ENCODE measurements at regions not wholly inside any gene's neighbourhood (a gene's known extent, or its start where the extent isn't known, plus 50 kb on each side); places are given as distances from the start of the nearest gene placed in this dataset.

DNA sequence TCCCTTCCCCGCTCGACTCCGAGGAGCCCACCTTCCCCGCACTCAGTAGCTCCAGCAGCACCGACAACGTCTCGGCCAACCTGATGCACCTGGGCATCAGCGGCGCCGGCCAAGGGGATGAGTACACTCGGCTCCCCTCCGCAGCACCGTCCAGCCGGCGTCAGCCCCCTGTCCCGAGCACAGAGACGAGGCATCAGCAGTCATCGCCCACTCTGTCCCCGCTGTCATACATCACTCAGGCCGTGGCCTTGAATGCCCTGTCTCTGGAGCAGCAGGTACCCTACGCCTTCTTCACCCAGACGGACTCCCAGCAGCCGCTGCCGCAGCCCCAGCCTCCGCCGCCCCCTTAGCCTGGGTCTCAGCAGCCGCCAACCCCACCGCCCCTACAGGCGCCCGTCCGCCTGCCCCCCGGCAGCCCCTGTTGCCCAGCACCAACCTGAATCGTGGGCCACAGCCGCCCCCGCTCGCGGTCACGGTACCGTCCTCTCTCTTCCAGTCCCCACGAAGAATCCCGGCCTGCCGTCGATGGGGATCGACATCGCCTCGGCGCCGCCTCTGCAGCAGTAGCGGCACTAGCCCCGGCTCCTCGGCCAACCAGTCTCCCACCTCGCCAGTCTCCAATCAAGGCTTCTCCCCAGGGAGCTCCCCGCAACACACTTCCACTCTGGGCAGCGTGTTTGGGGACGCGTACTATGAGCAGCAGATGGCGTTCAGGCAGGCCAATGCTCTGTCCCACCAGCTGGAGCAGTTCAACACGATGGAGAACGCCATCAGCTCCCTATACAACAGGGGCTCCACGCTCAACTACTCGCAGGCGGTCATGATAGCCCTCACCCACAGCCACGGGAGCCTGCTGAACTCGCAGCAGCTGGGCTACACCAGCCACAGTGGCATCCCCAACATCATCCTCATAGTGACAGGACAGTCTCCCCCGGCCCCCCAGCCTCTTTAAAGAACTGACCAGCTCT, 1195.9 kb upstream of the CHAC2 start:
- DNase-seq, result no peak
- Histone ChIP-seq H3K9me3 (ENCODE audit: low read length) (no peaks in the 10 kb centered on the region), H3K27me3 (ENCODE audit: insufficient read depth, low read length, poor library complexity, severe bottlenecking) (no peaks in the 10 kb centered on the region), H3K4me3 (ENCODE audit: low read length) (no peak overlapping the region), H3K36me3 (ENCODE audit: insufficient read depth, low read length) (no peaks in the 10 kb centered on the region), H3K4me1 (ENCODE audit: insufficient read depth, low read length) (no peaks in the 10 kb centered on the region), H3K27ac (ENCODE audit: low read depth, low read length) (no peak overlapping the region)
- Mint-ChIP-seq H3K27ac (no peak overlapping the region), H3K27me3 (no peaks in the 10 kb centered on the region), H3K36me3 (peaks cover 0 to 6% (median 0%) of the 10 kb centered on the region in 3 donors), H3K4me1 (no peaks in the 10 kb centered on the region), H3K4me3 (no peak overlapping the region), H3K9me3 (peaks cover 26 to 38% (median 33%) of the 10 kb centered on the region in 5 donors)
- CTCF ChIA-PET, result no interaction called here
- POLR2A ChIA-PET, result no interaction called here

DNA sequence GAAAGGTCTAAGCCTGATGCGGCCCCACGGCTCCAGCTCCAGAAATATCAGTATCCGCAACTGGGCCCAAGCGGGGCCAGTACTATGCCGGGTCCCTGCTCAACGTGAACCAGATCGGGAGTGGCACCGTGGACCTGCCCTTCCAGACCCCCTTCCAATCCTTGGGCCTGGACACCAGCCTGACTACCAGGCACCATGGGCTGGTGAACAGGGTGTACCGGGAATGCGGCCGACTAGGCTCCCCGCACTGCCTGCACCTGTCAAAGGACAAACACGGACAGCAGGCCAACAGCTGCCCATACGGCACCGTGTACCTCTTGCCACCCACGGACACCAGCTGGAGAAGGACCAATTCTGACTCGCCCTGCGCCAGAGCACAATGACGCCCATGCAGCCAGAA, 1196.9 kb upstream of the CHAC2 start:
- no peak overlapping the region for H3K27ac ChIP-seq (ENCODE audit: low read depth, low read length)
- Mint-ChIP-seq H3K9me3 (peaks cover 21 to 42% (median 32%) of the 10 kb centered on the region in 5 donors), H3K4me1 (no peaks in the 10 kb centered on the region), H3K36me3 (peaks cover 0 to 6% (median 0%) of the 10 kb centered on the region in 3 donors), H3K27ac (no peak overlapping the region), H3K27me3 (no peaks in the 10 kb centered on the region), H3K4me3 (no peak overlapping the region)
- H3K36me3 ChIP-seq (ENCODE audit: insufficient read depth, low read length), result no peaks in the 10 kb centered on the region
- H3K27me3 ChIP-seq (ENCODE audit: insufficient read depth, low read length, poor library complexity, severe bottlenecking), result no peaks in the 10 kb centered on the region
- no peaks in the 10 kb centered on the region for H3K9me3 ChIP-seq (ENCODE audit: low read length)
- no peak for DNase-seq
- H3K4me1 ChIP-seq (ENCODE audit: insufficient read depth, low read length), result no peaks in the 10 kb centered on the region
- H3K4me3 ChIP-seq (ENCODE audit: low read length), result no peak overlapping the region
- ChIA-PET POLR2A (no interaction called here), CTCF (no interaction called here)

DNA sequence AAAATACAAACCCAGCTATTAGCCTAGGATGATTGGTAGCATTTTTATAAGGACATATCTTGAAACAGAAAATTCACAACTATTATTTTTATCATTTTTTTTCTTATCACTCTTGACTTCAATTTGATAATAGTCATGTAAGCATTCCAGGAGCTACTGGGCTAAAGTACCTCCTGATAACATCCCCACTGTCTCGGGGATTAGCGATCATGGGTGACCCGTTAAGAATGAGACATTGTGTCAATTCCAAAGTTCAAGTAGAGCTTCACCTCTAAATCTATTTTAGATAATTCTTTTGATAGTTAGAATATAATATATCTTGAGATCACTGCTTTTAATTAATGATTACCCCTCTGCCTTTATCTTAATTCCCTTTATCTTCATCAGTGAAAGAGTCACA, 1204.5 kb upstream of the CHAC2 start:
- no peaks in the 10 kb centered on the region for H3K4me1 Mint-ChIP-seq
- CTCF ChIA-PET, result no interaction called here
- Histone ChIP-seq H3K4me1 (ENCODE audit: insufficient read depth, low read length) (no peaks in the 10 kb centered on the region), H3K9me3 (ENCODE audit: low read length) (no peaks in the 10 kb centered on the region), H3K27me3 (ENCODE audit: insufficient read depth, low read length, poor library complexity, severe bottlenecking) (no peaks in the 10 kb centered on the region), H3K36me3 (ENCODE audit: insufficient read depth, low read length) (no peaks in the 10 kb centered on the region), H3K4me3 (ENCODE audit: low read length) (no peak overlapping the region), H3K27ac (ENCODE audit: low read depth, low read length) (no peak overlapping the region)
- POLR2A ChIA-PET, result no interaction called here
- no peaks in the 10 kb centered on the region for H3K27me3 Mint-ChIP-seq
- no peaks in the 10 kb centered on the region for H3K36me3 Mint-ChIP-seq
- H3K27ac Mint-ChIP-seq, result no peak overlapping the region
- H3K4me3 Mint-ChIP-seq, result no peak overlapping the region
- no peak for DNase-seq
- peaks cover 2 to 25% (median 7%) of the 10 kb centered on the region in 5 donors for H3K9me3 Mint-ChIP-seq

DNA sequence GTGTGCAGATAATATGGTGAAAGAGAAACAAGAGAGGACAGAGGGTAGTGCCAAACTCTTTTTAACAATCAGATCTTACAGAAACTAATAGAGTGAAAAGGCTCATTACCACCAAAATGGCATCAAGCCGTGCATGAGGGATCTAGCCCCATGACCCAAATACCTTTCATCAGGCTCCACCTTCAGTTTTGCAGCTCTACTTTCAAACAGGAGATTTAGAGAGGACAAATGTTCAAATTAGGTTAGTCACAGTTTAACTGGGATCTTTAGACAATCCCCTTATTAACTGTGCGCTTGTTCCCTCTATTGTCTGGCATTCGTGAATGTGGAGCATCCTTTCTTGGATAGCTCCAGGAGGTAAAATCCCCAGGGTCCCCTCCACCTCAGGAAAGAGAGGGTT, 1209.3 kb upstream of the CHAC2 start:
- CTCF ChIA-PET, result no interaction called here
- no peak overlapping the region for H3K4me3 ChIP-seq (ENCODE audit: low read length)
- no peaks in the 10 kb centered on the region for H3K4me1 ChIP-seq (ENCODE audit: insufficient read depth, low read length)
- Mint-ChIP-seq H3K4me3 (no peak overlapping the region), H3K36me3 (no peaks in the 10 kb centered on the region), H3K27ac (no peak overlapping the region), H3K4me1 (no peaks in the 10 kb centered on the region), H3K27me3 (no peaks in the 10 kb centered on the region), H3K9me3 (peaks cover 2 to 26% (median 5%) of the 10 kb centered on the region in 5 donors)
- DNase-seq, result no peak
- no peaks in the 10 kb centered on the region for H3K9me3 ChIP-seq (ENCODE audit: low read length)
- POLR2A ChIA-PET, result no interaction called here
- H3K27ac ChIP-seq (ENCODE audit: low read depth, low read length), result no peak overlapping the region
- H3K27me3 ChIP-seq (ENCODE audit: insufficient read depth, low read length, poor library complexity, severe bottlenecking), result no peaks in the 10 kb centered on the region
- no peaks in the 10 kb centered on the region for H3K36me3 ChIP-seq (ENCODE audit: insufficient read depth, low read length)

DNA sequence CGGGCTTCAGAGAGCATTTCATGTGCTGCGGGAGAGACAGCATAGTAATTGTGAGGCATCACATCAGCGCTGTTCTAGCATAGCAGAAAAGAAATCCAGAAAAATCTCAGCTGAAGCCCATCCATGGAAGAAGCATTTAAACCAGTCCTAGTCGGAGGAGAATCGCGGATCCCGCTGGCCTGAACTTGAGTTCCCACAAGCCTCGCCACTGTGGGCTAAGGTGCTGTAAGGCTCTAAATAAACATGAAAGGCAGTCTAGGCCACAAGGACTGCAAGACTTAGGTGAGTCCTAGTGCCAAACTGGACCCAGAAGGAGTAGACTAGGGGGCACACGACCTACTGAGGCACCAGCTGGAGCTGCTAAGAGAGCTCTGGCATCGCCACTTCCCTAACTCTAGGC, 1225.3 kb upstream of the CHAC2 start:
- H3K4me3 ChIP-seq (ENCODE audit: low read length), result no peak overlapping the region
- no peak overlapping the region for H3K4me3 Mint-ChIP-seq
- no peaks in the 10 kb centered on the region for H3K27me3 ChIP-seq (ENCODE audit: insufficient read depth, low read length, poor library complexity, severe bottlenecking)
- ChIA-PET POLR2A (no interaction called here), CTCF (no interaction called here)
- no peaks in the 10 kb centered on the region for H3K4me1 Mint-ChIP-seq
- H3K27ac Mint-ChIP-seq, result no peak overlapping the region
- no peaks in the 10 kb centered on the region for H3K4me1 ChIP-seq (ENCODE audit: insufficient read depth, low read length)
- peaks cover 0 to 27% (median 4%) of the 10 kb centered on the region in 5 donors for H3K9me3 Mint-ChIP-seq
- no peak for DNase-seq
- no peak overlapping the region for H3K27ac ChIP-seq (ENCODE audit: low read depth, low read length)
- no peaks in the 10 kb centered on the region for H3K36me3 Mint-ChIP-seq
- H3K27me3 Mint-ChIP-seq, result no peaks in the 10 kb centered on the region
- no peaks in the 10 kb centered on the region for H3K9me3 ChIP-seq (ENCODE audit: low read length)
- H3K36me3 ChIP-seq (ENCODE audit: insufficient read depth, low read length), result no peaks in the 10 kb centered on the region

DNA sequence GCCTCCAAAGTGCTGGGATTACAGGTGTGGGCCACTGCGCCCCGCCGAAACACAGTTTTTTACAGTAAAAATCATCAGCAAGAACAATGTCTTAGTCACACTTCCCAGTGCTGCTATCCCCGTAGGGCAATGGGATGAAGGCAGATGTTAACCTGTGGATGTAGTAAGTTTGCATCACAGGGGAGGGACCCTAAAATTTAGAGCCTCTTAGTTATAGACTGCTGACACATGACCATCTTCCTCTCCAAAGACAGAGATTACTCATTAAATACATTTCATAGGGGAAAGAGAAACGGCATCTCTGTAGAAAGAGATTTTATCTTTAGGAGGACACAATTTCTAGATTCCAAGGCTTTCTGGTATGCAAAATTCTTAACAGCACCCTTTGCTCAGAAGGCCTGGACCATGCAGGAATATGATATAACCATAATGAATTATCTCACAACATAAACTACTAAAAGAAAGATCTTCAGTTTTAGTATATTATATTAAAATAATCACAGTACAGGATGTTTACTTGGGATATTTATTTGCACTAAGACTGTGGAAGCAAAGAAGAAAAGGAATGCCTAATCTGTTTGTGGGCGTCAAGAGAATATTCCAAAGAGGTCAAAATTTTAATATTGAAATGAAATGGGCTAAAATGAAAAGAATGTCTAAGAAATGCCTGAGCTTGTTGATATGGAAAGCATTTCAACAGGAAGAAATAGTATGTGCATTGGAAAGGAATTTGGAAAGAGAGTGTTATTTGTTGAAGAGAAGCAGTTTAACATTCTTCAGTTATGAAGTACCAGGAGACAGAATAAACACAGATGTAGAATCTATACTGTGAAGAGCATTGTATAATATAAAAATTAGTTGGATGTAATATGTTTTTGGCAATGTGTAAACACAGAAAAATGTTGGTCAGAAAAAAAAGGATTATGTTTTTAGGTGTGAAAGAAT, 1228.3 kb upstream of the CHAC2 start:
- H3K27ac Mint-ChIP-seq, result peak overlapping the region in 1 of 8 donors; percentile 22
- ChIA-PET POLR2A (no interaction called here), CTCF (no interaction called here)
- no peaks in the 10 kb centered on the region for H3K4me1 Mint-ChIP-seq
- no peaks in the 10 kb centered on the region for H3K9me3 ChIP-seq (ENCODE audit: low read length)
- no peak overlapping the region for H3K4me3 Mint-ChIP-seq
- H3K27me3 ChIP-seq (ENCODE audit: insufficient read depth, low read length, poor library complexity, severe bottlenecking), result no peaks in the 10 kb centered on the region
- no peaks in the 10 kb centered on the region for H3K36me3 ChIP-seq (ENCODE audit: insufficient read depth, low read length)
- peaks cover 0 to 9% (median 2%) of the 10 kb centered on the region in 5 donors for H3K9me3 Mint-ChIP-seq
- no peak for DNase-seq
- H3K27me3 Mint-ChIP-seq, result no peaks in the 10 kb centered on the region
- no peaks in the 10 kb centered on the region for H3K36me3 Mint-ChIP-seq
- no peak overlapping the region for H3K4me3 ChIP-seq (ENCODE audit: low read length)
- no peaks in the 10 kb centered on the region for H3K4me1 ChIP-seq (ENCODE audit: insufficient read depth, low read length)
- no peak overlapping the region for H3K27ac ChIP-seq (ENCODE audit: low read depth, low read length)

DNA sequence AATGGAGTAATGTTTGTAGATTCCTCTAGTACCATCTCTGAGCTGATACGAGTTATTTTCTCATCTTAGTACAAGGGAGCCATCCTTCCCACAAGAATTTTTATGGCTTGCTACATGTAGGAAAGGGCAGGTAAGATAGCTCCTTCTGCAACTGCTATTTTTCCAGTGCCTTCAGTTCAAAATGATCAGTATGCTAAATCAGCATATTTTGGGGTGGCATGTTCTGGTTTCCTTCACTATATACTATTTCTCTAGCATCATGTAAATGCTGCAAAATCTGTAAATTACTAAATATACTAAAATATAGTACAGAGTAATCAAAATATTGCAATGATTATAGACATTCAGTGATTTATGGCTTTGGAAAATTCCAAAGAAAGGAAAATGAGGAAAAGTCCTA, 1230.0 kb upstream of the CHAC2 start:
- CTCF ChIA-PET, result no interaction called here

DNA sequence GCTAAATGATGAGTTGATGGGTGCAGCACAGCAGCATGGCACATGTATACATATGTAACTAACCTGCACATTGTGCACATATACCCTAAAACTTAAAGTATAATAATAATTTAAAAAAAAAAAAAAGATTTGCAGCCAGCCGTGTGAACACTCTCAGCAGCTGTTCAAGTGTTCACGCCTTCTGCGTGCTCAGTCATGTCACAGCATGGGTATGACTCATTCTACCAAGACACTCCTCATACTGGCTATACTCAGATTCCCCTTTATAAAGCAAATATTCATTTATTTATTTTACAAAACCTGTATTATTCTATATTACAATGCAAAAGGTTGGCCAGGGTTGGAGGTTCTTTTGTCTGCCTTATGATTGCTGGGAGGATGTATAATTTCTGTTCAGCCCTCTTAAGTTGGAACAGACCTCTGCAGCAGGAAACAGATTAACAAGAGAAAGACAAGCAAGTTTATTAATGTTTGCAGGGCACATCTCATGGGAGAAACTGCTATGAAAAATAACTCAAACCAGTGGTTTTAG, 1230.6 kb upstream of the CHAC2 start:
- Mint-ChIP-seq H3K27ac (no peak overlapping the region), H3K36me3 (no peaks in the 10 kb centered on the region), H3K9me3 (peaks cover 0 to 8% (median 2%) of the 10 kb centered on the region in 5 donors), H3K4me3 (no peak overlapping the region), H3K27me3 (no peaks in the 10 kb centered on the region), H3K4me1 (no peaks in the 10 kb centered on the region)
- no peaks in the 10 kb centered on the region for H3K27me3 ChIP-seq (ENCODE audit: insufficient read depth, low read length, poor library complexity, severe bottlenecking)
- CTCF ChIA-PET, result no interaction called here
- POLR2A ChIA-PET, result no interaction called here
- no peaks in the 10 kb centered on the region for H3K9me3 ChIP-seq (ENCODE audit: low read length)
- no peak for DNase-seq
- no peak overlapping the region for H3K4me3 ChIP-seq (ENCODE audit: low read length)
- H3K4me1 ChIP-seq (ENCODE audit: insufficient read depth, low read length), result no peaks in the 10 kb centered on the region
- H3K27ac ChIP-seq (ENCODE audit: low read depth, low read length), result no peak overlapping the region
- no peaks in the 10 kb centered on the region for H3K36me3 ChIP-seq (ENCODE audit: insufficient read depth, low read length)

More for the DNA sequence above, 1230.0 kb upstream of the CHAC2 start:
- no peak for DNase-seq
- Histone ChIP-seq H3K27ac (ENCODE audit: low read depth, low read length) (no peak overlapping the region), H3K27me3 (ENCODE audit: insufficient read depth, low read length, poor library complexity, severe bottlenecking) (no peaks in the 10 kb centered on the region), H3K4me3 (ENCODE audit: low read length) (no peak overlapping the region), H3K9me3 (ENCODE audit: low read length) (no peaks in the 10 kb centered on the region), H3K4me1 (ENCODE audit: insufficient read depth, low read length) (no peaks in the 10 kb centered on the region), H3K36me3 (ENCODE audit: insufficient read depth, low read length) (no peaks in the 10 kb centered on the region)
- Mint-ChIP-seq H3K27me3 (no peaks in the 10 kb centered on the region), H3K36me3 (no peaks in the 10 kb centered on the region), H3K9me3 (peaks cover 0 to 8% (median 2%) of the 10 kb centered on the region in 5 donors), H3K4me3 (no peak overlapping the region), H3K27ac (no peak overlapping the region), H3K4me1 (no peaks in the 10 kb centered on the region)
- POLR2A ChIA-PET, result no interaction called here

Measured in CD8-positive, alpha-beta memory T cell (primary cell).